Right ventricle myocardium superior (tissue), 1 donor: ENCODE measurements at regions not wholly inside any gene's neighbourhood (a gene's known extent, or its start where the extent isn't known, plus 50 kb on each side); places are given as distances from the start of the nearest gene placed in this dataset.
"Not testable (repeated sequence)": the region's sequence is repeated elsewhere in the genome, so short reads cannot be mapped to it uniquely, and the experiment has no call there.

Experiments
- ATAC-seq: fragments of 200-7000 bp; cut with Tn5 transposase; one replicate; pipeline ENCODE4 v1.9.1; 2020; ENCODE audit warnings: mild to moderate bottlenecking; ENCODE audit not compliant: poor library complexity
- DNase-seq: peaks from one replicate; pipeline ENCODE4 v3.0.0-alpha.2; 2020
- intact Hi-C: fragments of 100-400 bp; cut with DNase I; formaldehyde crosslinking; loops from one replicate; pipeline ENCODE4 v1.11.2; 2022
- donor health status: DM: no; HTN: yes; CAD: no; lungs with severe emphysema.

- DNase-seq, intact Hi-C loops, ATAC-seq: not testable (repeated sequence)
These were observed 1490.6 kb downstream of the OTOL1 start for GRCh38 chr3:162987085-162987794.

DNA sequence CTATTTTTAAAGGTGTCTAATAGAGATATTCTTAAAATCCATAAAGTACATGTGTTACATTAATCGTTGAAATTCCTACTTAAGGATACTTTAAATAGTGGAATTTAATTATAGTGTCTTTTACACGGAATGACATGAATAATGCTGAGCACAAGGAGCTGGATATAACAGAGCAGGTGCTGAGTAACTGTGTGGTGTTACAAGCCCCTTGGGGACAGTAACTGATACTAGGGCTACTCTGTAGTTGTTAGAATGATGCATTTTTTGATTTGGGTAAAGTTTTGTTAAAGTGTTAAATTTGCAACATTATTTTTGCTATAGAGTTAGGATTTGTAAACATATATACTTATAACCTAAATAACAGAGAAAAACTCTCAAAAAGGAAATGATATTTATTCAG, 1496.1 kb downstream of the OTOL1 start:
- intact Hi-C loops, result no loop called here
- no peak for ATAC-seq
- no peak for DNase-seq

DNA sequence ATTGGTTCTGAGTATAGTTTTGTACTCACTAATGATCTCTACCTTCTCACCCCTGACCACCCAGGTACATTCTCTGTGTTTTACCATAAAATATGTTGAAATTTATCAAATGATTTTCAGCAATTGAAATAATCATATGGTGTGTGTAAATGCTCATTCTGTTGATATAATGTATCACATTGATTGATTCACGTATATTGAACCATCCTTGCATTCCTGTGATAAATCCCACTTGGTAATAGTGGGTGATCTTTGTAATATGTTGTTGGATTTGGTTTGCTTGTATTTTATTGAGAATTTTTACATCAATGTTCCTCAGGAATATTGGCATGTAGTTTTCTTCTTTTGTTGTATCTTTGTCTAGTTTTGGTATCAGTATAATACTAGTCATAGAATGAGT, 1497.6 kb downstream of the OTOL1 start:
- ATAC-seq, result no peak
- intact Hi-C loops, result no loop called here

DNA sequence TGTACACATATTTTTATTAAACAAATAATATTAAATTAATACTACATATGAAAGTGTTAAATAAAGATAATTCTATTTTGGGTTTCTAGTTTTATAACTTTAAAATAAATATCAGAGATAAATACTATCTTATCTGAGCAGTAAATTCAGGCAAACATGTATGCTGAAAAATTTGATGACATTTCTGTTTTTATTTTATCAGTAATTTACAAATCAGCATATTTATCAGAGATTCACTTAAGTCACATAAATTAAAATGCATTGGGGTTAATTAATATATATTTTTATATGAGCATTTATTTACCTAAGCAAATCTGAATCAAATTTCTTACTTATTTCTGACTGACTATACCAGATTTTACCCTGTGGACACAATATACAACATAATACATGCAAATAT, 1499.8 kb downstream of the OTOL1 start:
- no peak for ATAC-seq
- DNase-seq, result no peak
- intact Hi-C loops, result no loop called here

More for the DNA sequence above, 1497.6 kb downstream of the OTOL1 start:
- no peak for DNase-seq

DNA sequence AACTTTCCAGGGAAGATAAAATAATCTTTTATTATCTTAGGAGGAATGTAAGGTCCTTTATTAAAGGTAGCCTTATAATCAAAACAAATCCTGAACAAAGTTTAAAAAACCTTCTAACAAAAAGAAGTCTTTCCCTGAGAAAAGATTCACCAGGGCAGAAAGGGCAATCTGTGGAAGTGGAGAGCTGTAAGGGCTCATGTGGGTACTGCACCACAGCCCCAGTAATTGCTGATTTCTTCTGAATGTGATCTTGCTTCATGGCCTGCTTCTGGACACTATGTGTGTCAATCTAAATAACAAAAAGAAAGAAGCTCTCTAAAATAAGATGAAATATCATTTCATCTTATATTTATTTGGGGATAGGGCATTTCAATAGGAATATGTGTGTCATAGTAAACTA, 1501.6 kb downstream of the OTOL1 start:
- intact Hi-C loops, result no loop called here
- ATAC-seq (no peak), DNase-seq (no peak)

GRCh38 chr3:163011596-163011995, 1515.0 kb downstream of the OTOL1 start:
- peak; percentile 10 for DNase-seq
- intact Hi-C loops, result no loop called here

GRCh38 chr3:163016251-163016650, 1519.6 kb downstream of the OTOL1 start:
- no peak for ATAC-seq
- intact Hi-C loops, result no loop called here
- no peak for DNase-seq

More at GRCh38 chr3:163011596-163011995, 1515.0 kb downstream of the OTOL1 start:
- ATAC-seq, result no peak

DNA sequence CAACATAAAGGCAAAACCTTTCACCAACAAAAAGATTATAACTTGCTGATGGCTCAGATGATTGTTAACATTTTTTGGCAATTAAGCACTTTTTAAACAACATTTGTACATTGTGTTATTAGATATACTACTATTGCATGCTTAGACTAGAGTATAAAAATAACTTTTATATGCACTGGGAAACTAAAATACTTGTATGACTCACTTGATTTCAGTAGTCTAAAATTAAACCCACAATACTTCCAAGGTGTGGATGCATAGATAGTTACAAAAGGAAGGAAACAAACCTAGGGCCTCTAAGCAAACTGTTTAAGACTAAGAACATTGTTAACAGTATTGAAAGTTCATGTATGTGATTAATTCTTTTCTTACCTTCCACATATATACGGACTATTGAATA, 1521.5 kb downstream of the OTOL1 start:
- intact Hi-C loops, result no loop called here
- ATAC-seq, result no peak
- no peak for DNase-seq

- DNase-seq, result peak; percentile 19
- intact Hi-C loops, result no loop called here
- ATAC-seq, result no peak
These were observed 1522.1 kb downstream of the OTOL1 start for GRCh38 chr3:163018664-163019063.

- intact Hi-C loops, result no loop called here
- DNase-seq, result no peak
- ATAC-seq, result no peak
These were observed 1522.7 kb downstream of the OTOL1 start for GRCh38 chr3:163019260-163019659.

GRCh38 chr3:163033652-163034051, 1537.0 kb downstream of the OTOL1 start:
- intact Hi-C loops, result no loop called here
- ATAC-seq, result no peak
- no peak for DNase-seq

- intact Hi-C loops, result no loop called here
- ATAC-seq (no peak), DNase-seq (no peak)
These were observed 1543.0 kb downstream of the OTOL1 start for GRCh38 chr3:163039636-163040035.

GRCh38 chr3:163043074-163043473, 1546.5 kb downstream of the OTOL1 start:
- DNase-seq (no peak), ATAC-seq (no peak)
- intact Hi-C loops, result no loop called here

GRCh38 chr3:163045945-163046344, 1549.3 kb downstream of the OTOL1 start:
- DNase-seq (no peak), ATAC-seq (no peak)
- intact Hi-C loops, result no loop called here

GRCh38 chr3:163048881-163049280, 1552.3 kb downstream of the OTOL1 start:
- intact Hi-C loops, result no loop called here
- no peak for ATAC-seq
- DNase-seq, result no peak

DNA sequence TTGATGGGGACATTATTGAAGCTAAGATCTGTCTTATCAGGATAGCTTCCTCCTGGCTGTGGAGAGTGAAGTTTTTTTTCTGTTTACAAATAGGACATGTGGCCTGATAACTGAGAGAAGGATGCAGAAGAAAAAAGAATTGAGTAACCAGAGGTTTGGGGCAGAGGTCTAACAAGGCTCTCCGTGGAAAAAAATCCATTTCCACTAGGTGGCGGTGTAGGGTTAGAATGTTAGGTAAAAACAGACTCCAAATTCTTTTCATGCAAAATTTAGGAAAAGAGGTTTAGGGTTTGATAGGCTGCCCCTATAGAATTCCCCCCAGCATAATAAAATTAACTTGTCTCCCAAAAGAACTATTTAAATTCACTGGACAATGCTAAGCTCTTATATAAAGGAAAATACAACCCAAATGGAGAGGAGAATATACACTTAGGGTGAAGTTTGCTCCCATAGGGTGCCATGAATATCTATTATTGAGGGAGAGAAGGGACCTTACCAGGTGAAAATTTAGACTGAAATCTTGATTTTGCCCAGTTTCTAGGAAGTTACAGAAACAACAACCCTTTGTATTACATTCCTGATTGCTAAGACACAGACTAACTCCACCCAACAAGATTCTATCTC, 1560.4 kb downstream of the OTOL1 start:
- ATAC-seq (no peak), DNase-seq (no peak)
- intact Hi-C loops, result no loop called here

- DNase-seq, result peak; percentile 52
- intact Hi-C loops, result no loop called here
- ATAC-seq, result no peak
These were observed 1561.6 kb downstream of the OTOL1 start for GRCh38 chr3:163058031-163058854.

- ATAC-seq (no peak), DNase-seq (no peak)
- intact Hi-C loops, result no loop called here
These were observed 1575.1 kb downstream of the OTOL1 start for GRCh38 chr3:163071713-163072112.
